ENCODE measurements at regions not wholly inside any gene's neighbourhood (a gene's known extent, or its start where the extent isn't known, plus 50 kb on each side); places are given as distances from the start of the nearest gene placed in this dataset.

GRCh38 chr4:20464381-20464780, 212.7 kb downstream of the SLIT2 start:
- Histone ChIP-seq H3K9me3 (no peaks in the 10 kb centered on the region), H3K4me3 (no peak overlapping the region), H3K27me3 (replicated peaks; ENCODE audit: insufficient read depth) (no peaks in the 10 kb centered on the region), H3K27ac (no peak overlapping the region), H3K36me3 (no peaks in the 10 kb centered on the region), H3K4me1 (ENCODE audit: control insufficient read depth in 1 of 2, low read depth in 2 of 2) (no peaks in the 10 kb centered on the region)
- DNase-seq (ENCODE audit: low spot score) (no peak), ATAC-seq (ENCODE audit: insufficient number of reproducible peaks, low FRiP score, low read depth) (no peak)
- TF ChIP-seq, protein P1, sequence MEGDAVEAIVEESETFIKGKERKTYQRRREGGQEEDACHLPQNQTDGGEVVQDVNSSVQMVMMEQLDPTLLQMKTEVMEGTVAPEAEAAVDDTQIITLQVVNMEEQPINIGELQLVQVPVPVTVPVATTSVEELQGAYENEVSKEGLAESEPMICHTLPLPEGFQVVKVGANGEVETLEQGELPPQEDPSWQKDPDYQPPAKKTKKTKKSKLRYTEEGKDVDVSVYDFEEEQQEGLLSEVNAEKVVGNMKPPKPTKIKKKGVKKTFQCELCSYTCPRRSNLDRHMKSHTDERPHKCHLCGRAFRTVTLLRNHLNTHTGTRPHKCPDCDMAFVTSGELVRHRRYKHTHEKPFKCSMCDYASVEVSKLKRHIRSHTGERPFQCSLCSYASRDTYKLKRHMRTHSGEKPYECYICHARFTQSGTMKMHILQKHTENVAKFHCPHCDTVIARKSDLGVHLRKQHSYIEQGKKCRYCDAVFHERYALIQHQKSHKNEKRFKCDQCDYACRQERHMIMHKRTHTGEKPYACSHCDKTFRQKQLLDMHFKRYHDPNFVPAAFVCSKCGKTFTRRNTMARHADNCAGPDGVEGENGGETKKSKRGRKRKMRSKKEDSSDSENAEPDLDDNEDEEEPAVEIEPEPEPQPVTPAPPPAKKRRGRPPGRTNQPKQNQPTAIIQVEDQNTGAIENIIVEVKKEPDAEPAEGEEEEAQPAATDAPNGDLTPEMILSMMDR (IDR thresholded peaks at IDR 0.05) = no peak

GRCh38 chr4:20474119-20474518, 222.4 kb downstream of the SLIT2 start:
- Histone ChIP-seq H3K4me3 (no peak overlapping the region), H3K9me3 (no peaks in the 10 kb centered on the region), H3K27me3 (replicated peaks; ENCODE audit: insufficient read depth) (no peaks in the 10 kb centered on the region), H3K36me3 (no peaks in the 10 kb centered on the region), H3K27ac (no peak overlapping the region), H3K4me1 (ENCODE audit: control insufficient read depth in 1 of 2, low read depth in 2 of 2) (no peaks in the 10 kb centered on the region)
- TF ChIP-seq, protein P1 (IDR thresholded peaks at IDR 0.05) = no peak
- ATAC-seq (ENCODE audit: insufficient number of reproducible peaks, low FRiP score, low read depth) (no peak), DNase-seq (ENCODE audit: low spot score) (no peak)

DNA sequence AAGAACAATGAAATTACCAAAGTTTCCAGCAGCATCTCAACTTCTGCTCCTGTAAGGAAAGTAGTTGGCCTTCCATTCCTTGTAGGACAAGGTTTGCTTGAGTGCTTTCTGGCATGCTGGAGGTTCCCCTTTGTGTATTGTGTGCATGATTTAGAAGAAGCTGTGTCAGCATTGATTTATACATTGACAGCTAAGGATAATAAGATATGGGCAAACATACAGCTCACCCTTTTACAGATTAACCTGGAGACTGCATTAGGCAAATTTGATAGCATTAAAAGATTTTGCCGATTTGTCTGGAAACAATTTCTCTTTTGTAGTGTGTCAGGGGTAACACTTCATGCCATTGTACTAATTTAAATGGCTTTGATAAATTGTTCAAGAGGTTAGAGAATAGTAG, 221.8 kb upstream of the PACRGL start:
- TF ChIP-seq, protein P1 (IDR thresholded peaks at IDR 0.05) = no peak
- H3K27ac ChIP-seq = no peak overlapping the region
- no peaks in the 10 kb centered on the region for H3K4me1 ChIP-seq (ENCODE audit: control insufficient read depth in 1 of 2, low read depth in 2 of 2)
- H3K27me3 ChIP-seq (replicated peaks; ENCODE audit: insufficient read depth) = no peaks in the 10 kb centered on the region
- ATAC-seq (ENCODE audit: insufficient number of reproducible peaks, low FRiP score, low read depth) = no peak
- no peaks in the 10 kb centered on the region for H3K9me3 ChIP-seq
- DNase-seq (ENCODE audit: low spot score) = no peak
- no peak overlapping the region for H3K4me3 ChIP-seq
- no peaks in the 10 kb centered on the region for H3K36me3 ChIP-seq

- H3K9me3 ChIP-seq = no peaks in the 10 kb centered on the region
- H3K27ac ChIP-seq = no peak overlapping the region
- no peak for DNase-seq (ENCODE audit: low spot score)
- H3K4me1 ChIP-seq (ENCODE audit: control insufficient read depth in 1 of 2, low read depth in 2 of 2) = no peaks in the 10 kb centered on the region
- ATAC-seq (ENCODE audit: insufficient number of reproducible peaks, low FRiP score, low read depth) = no peak
- no peaks in the 10 kb centered on the region for H3K27me3 ChIP-seq (replicated peaks; ENCODE audit: insufficient read depth)
- no peak overlapping the region for H3K4me3 ChIP-seq
- no peaks in the 10 kb centered on the region for H3K36me3 ChIP-seq
- TF ChIP-seq, protein P1 (IDR thresholded peaks at IDR 0.05) = no peak
These were observed 219.9 kb upstream of the PACRGL start for GRCh38 chr4:20480165-20480947.

- Histone ChIP-seq H3K27ac (no peak overlapping the region), H3K9me3 (no peaks in the 10 kb centered on the region), H3K36me3 (no peaks in the 10 kb centered on the region), H3K27me3 (replicated peaks; ENCODE audit: insufficient read depth) (no peaks in the 10 kb centered on the region), H3K4me3 (no peak overlapping the region), H3K4me1 (ENCODE audit: control insufficient read depth in 1 of 2, low read depth in 2 of 2) (peaks cover 0 to 13% of the 10 kb centered on the region in 2 donors)
- ATAC-seq (ENCODE audit: insufficient number of reproducible peaks, low FRiP score, low read depth) (no peak), DNase-seq (ENCODE audit: low spot score) (no peak)
- TF ChIP-seq, protein P1 (IDR thresholded peaks at IDR 0.05) = no peak
These were observed 216.8 kb upstream of the PACRGL start for GRCh38 chr4:20483416-20483815.

Measured in thoracic aorta (tissue), 2 donors.